ENCODE measurements at regions not wholly inside any gene's neighbourhood (a gene's known extent, or its start where the extent isn't known, plus 50 kb on each side); places are given as distances from the start of the nearest gene placed in this dataset.

DNA sequence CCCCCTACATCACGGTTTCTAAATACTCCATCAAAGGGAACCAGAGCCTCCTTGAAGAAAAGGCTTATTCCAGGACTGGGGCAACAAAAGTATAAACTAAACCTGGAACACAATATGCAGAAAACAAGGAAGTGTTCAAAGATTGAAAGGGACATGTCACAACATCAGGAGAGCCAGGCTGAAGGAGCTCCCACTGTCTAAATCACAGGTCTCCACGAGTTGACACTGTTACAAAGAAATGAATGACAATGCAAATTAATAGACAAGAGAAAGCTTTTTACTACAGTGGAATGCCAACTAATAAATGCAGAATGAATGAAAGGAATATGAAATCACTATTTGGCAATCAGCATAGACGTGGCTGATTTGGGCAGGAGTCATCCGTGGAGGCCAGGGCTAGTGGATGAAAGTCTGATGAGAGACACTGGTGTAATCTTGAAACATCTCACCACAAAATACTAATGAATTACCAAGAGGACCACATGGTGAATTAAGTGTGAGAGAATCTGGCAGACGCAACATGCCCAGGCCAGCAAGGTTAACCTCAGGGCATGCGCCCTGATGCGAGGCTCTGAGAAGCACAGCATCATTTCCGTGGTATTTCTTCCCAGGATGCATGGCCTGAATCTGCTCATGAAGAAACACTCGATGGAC, 123.8 kb upstream of the TJP1 start:
- TF ChIP-seq, protein P1, sequence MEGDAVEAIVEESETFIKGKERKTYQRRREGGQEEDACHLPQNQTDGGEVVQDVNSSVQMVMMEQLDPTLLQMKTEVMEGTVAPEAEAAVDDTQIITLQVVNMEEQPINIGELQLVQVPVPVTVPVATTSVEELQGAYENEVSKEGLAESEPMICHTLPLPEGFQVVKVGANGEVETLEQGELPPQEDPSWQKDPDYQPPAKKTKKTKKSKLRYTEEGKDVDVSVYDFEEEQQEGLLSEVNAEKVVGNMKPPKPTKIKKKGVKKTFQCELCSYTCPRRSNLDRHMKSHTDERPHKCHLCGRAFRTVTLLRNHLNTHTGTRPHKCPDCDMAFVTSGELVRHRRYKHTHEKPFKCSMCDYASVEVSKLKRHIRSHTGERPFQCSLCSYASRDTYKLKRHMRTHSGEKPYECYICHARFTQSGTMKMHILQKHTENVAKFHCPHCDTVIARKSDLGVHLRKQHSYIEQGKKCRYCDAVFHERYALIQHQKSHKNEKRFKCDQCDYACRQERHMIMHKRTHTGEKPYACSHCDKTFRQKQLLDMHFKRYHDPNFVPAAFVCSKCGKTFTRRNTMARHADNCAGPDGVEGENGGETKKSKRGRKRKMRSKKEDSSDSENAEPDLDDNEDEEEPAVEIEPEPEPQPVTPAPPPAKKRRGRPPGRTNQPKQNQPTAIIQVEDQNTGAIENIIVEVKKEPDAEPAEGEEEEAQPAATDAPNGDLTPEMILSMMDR (IDR thresholded peaks at IDR 0.05) = no peak
- no peak for TF ChIP-seq POLR2A (IDR thresholded peaks at IDR 0.05)
